Ecto neural progenitor cell (in vitro differentiated cells): ENCODE measurements at regions not wholly inside any gene's neighbourhood (a gene's known extent, or its start where the extent isn't known, plus 50 kb on each side); places are given as distances from the start of the nearest gene placed in this dataset.

Experiments
- DNase-seq: peaks from one replicate; pipeline ENCODE4 v3.0.0-alpha.2; 2018; ENCODE audit warnings: low spot score

DNA sequence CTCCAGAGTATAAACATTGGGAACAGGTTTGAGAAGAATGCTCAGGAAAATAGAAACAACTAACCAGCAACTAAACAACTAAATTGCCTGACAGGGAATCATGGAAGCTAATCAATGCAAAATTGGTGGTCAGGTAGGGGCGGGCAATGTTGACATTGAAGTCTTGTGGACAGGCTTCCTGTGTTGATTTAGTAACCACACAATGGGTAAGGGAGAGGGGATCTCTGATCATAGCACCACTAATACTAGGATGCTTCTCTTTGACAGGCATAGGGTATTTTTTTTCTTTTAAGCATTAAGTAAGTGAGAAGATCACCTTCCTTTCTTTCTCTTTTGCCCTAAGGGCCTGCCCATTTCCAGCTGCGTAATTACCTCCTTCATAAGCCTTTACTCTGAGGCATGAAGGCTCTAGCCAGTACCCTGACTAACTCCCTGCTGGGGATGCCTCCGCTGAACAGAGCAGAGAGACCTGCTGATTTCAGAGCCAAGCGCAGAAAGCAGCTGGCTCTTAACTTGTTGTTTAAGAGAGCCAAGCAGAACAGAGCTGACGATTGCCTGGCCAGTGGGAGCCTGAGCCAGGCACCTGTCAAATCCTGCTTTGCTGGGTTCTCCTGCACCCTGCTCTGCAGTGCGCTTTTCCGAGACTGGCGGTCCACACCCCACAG, 118.7 kb downstream of the BMP2 start:
- peak; percentile 56 for DNase-seq

GRCh38 chr20:6887966-6888365, 120.5 kb downstream of the BMP2 start:
- DNase-seq, result no peak

GRCh38 chr20:6888736-6889395, 121.4 kb downstream of the BMP2 start:
- DNase-seq, result no peak

DNA sequence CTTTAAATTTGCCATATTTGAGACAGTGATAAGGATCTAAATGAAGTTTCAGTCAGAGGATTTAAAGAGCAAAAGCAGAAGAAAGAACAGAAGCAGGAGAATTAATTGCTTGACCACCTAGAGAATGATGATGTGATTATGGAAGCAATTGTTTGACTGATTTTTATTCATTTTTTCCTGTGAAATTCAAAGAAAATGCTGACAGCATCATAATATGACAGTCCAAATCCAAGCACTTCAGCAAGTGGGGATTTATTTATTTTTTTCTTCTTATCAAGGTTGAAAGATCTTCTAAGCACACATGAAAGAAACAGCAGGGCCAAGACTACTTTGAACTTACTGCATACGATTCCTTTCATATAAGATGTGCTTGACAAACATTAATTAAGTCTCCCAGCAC, 125.2 kb downstream of the BMP2 start:
- no peak for DNase-seq

DNA sequence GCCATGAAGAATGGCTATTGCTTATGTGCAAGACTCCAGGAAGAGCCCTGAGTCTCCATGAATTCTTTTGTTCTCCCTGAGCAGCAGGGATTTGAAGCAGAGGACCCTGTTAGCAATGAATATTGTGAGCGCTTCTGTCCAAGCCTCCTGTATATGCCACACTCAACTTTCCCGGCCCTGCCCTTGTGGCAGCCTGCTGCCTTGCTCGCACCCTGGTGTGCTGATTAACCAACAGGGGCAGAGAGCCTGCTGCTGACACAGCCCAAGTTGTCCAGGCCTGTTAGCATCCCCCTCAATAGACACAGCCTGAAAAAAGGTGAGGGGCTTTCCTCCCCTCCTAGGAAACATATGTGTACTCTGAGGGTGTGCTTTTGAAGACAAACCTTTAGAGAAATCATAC, 131.4 kb downstream of the BMP2 start:
- no peak for DNase-seq

DNA sequence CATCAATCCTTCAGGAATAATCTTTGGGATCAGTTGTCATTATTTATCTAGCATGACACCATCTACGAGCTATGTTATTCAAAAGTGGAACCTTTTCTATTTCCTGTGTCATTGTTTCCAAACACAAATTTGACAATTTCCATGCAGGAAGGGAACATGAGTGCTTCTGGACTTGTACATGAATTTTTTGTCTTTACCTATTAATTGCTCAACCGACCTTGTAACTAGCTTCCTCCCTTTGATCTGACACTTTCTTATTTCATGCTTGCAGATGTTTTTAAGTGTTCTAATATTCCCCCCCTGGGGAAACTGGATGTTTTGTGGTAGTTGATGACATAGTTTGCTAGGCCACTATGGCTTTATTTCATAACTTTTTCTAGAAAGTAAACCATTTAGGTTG, 139.4 kb downstream of the BMP2 start:
- no peak for DNase-seq

- no peak for DNase-seq
Observed at GRCh38 chr20:6908673-6909072, 141.2 kb downstream of the BMP2 start.

- no peak for DNase-seq
Observed at GRCh38 chr20:6909608-6910007, 142.1 kb downstream of the BMP2 start.

GRCh38 chr20:6914986-6915385, 147.5 kb downstream of the BMP2 start:
- DNase-seq, result no peak

- no peak for DNase-seq
Observed at GRCh38 chr20:6916938-6917337, 149.5 kb downstream of the BMP2 start.

GRCh38 chr20:6919792-6920468, 152.4 kb downstream of the BMP2 start:
- no peak for DNase-seq

DNA sequence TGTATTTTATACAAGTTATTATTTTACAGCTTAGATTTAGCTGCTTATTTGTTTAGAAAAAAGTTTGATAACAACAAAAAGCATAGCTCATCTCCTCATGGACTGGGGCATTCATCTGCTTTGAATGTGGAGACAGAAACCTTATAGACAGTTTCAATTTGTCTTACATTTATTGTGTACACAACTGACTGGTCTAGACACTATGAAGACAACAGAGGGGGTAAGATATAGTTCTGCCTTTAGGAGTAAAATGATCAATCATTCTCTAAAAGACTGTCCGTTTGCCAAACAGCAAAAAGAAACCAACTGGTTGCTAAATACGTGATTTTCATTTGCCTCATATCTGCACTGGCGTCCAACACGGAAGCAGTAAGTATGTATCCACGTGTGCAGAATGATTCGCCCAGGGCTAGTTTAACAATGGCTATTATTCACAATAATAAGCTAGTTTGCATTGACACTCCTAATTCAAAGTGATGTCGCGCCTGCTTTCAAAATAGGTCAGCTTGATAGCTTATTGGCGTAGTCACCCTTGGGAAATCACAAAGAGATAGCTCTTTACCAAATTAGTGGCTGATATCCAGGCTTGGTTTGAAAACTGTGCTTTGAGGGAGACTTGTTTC, 153.6 kb downstream of the BMP2 start:
- no peak for DNase-seq

GRCh38 chr20:6921717-6922386, 154.4 kb downstream of the BMP2 start:
- DNase-seq, result no peak

DNA sequence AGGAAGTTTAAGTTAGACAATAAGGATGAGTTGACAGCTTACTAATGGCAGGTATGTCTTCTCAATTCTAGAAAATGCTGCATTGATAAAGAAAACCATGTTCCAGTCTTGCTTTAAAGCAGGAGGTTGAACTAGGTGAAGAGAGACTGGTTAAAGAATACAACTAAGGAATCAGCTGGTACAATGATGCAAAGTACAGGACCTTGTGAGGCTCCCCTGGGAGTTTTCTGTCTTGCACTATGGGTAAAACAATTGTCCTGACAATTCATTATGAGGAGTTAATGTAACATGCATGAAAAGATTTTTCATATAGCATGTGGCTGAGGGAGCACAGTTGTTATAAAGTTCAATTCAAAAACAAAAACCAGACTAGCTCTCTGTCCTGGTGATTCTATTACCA, 157.2 kb downstream of the BMP2 start:
- no peak for DNase-seq

- DNase-seq, result no peak
Observed at GRCh38 chr20:6925744-6926278, 158.3 kb downstream of the BMP2 start.

DNA sequence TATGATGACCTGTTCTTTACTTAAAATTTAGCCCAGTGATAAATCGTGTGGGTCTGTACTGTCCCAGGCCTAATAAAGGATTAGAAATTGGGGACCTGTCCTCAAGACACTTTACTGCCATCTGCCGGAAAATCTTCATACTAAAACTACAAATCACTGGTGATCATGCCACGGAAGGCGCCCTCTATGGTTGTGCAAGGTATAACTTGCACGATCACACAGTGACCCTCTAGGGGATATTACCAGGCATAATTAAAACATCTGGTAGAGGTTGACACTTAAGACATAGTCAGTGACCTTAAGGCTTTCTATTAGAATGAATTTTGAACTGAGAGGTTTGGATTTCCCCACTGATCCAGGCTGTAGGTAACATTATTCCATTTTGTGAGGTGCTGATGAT, 172.6 kb downstream of the BMP2 start:
- peak; percentile 61 for DNase-seq

- no peak for DNase-seq
Observed at GRCh38 chr20:6940876-6941275, 173.4 kb downstream of the BMP2 start.

DNA sequence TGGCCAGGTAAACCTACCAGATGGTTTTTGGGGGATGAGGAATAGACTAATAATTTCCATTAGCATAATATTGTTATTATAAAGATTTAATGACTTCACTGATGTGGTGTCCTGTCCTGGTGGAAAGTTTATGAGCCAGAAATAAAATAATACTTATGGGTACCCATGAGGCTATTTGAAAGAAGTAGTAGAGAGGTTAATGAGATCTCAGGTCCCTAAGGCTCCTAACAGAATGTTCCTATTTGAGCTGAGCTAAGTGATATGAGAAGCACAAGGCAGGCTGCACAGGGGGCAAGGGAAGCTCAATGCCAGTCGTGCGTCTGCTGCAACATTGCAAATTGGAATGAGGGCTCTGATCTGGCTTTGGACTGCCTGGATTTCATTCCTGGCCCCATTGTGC, 174.1 kb downstream of the BMP2 start:
- no peak for DNase-seq

DNA sequence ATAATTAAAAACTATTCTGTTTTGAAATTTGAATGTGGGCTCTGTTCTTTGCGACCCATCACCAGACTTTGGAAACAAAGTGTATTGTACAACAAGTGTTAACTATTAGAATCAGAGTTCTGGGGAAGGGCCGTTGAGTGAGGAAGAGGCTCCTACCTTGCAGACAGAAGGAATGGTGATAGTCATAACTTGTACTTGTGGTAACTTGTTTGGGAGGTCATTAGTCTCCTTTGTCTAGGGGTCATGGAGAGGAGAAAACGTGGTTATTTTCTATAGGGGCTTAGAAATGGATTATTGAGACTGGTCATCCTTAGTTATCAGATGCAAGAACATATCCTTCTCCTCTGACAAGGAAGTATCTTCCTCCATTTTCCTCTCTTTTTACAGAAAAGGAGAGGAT, 174.8 kb downstream of the BMP2 start:
- no peak for DNase-seq

DNA sequence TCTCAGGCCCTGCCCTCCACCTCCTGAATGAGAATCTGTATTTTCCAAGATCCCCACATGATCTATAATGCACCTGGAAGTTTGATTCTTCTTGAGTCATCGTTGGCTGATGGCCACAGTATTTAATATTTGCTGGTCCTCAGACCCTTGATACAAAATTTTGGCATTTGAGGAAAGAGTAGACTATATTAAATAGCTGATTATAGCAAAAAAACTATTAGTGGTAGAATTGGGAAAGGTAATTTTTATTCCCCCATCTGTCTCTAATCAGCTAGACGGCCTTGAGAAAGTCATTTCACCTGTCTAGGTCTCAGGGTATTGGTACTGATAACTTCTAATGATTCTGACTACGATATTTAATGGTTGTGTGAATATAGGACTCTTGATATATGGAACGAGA, 176.8 kb downstream of the BMP2 start:
- DNase-seq, result no peak

- no peak for DNase-seq
Observed at GRCh38 chr20:6953611-6954010, 186.1 kb downstream of the BMP2 start.

DNA sequence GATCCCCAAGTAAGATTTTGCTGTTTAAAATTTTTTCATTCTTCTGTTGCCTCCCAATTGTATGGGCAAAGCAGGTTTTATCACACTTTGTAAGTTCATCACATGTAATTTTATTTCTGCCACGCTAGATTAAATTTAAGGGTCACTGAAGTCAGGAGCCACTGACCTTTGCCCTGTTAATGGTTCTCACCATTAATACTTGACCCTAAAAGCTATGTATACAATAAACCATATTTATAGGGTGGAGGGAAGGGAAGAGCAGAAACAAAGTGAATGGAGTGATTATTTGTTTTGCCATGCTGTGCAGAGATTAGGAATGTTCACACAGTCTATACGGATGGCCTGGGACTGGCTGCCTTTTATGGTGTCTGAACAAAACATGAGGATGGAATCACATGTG, 186.7 kb downstream of the BMP2 start:
- no peak for DNase-seq
